Natural killer cell treated with Interleukin-12 subunit alpha and Interleukin-12 subunit beta and Interleukin-15 and Interleukin-18, amount 100 ng/mL, for 72 hours (primary cell): ENCODE measurements at regions not wholly inside any gene's neighbourhood (a gene's known extent, or its start where the extent isn't known, plus 50 kb on each side); places are given as distances from the start of the nearest gene placed in this dataset.

Experiments used
- ATAC-seq, 2 donors: fragments of 150-1000 bp; cut with Tn5 transposase in 1 of 2; sonication (Bioruptor Pico), chemical (Tn5 transposase) in 1 of 2; 2 replicates each; pipeline ENCODE4 v1.10.0; 2021
- DNase-seq: peaks from one replicate; pipeline ENCODE4 v3.0.0; 2022; ENCODE audit warnings: low spot score
- H3K27ac Mint-ChIP-seq, 2 donors: 1 replicate in 1 of 2; 2 replicates in 1 of 2; pipeline ENCODE4 v1.8.0; 2022; ENCODE audit warnings: mixed read lengths in 2 of 2, mild to moderate bottlenecking in 1 of 2, moderate library complexity in 1 of 2
- H3K27me3 Mint-ChIP-seq, 2 donors: 1 replicate in 1 of 2; 2 replicates in 1 of 2; pipeline ENCODE4 v1.8.0; 2022; ENCODE audit warnings: mixed read lengths in 2 of 2
- H3K36me3 Mint-ChIP-seq: one replicate; pipeline ENCODE4 v1.8.0; 2022; ENCODE audit warnings: mixed read lengths
- H3K4me1 Mint-ChIP-seq, 2 donors: 1 replicate in 1 of 2; 2 replicates in 1 of 2; pipeline ENCODE4 v1.8.0; 2022; ENCODE audit warnings: low read depth in 2 of 2, mixed read lengths in 2 of 2, mild to moderate bottlenecking in 1 of 2
- H3K4me3 Mint-ChIP-seq: one replicate; pipeline ENCODE4 v1.8.0; 2022; ENCODE audit warnings: mixed read lengths
- H3K9me3 Mint-ChIP-seq: 2 replicates; pipeline ENCODE4 v1.8.0; 2022; ENCODE audit warnings: mixed read lengths

DNA sequence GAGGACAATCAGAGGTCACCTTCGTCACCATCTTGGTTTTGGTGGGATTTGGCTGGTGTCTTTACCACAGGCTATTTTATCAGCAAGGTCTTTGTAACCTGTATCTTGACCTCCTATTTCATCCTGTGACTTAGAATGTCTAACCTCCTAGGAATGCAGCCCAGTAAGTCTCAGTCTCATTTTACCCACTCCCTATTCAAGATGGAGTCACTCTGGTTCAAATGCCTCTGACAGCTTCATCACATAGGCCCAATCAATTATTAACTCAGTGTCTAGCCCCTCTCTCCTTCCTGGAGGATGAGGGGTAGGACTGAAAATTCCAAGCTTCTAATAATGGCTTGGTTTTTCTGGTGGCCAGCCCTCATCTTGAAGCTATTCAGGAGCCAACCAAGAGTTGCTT lies 111.4 kb upstream of the NAP1L1 start:
- Mint-ChIP-seq H3K9me3 (peaks cover 15% of the 10 kb centered on the region), H3K4me1 (no peaks in the 10 kb centered on the region)

DNA sequence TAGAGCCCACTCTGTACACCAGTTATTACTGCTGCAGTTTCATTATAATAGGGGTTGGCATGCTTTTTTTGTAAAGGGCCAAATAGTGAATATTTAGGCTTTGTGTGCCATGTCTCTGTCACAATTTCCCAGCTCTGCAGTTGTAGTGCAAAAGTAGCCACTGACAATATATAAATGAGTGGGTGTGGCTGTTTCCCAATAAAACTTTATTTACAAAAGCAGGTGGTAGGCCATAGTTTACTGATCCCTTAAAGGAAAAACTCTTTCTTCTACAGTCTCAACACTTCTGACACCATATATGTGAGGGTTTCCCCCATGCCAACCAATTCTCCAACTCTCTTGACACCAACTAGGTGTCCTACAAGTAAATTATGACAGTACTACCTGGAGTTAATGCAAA lies 110.2 kb upstream of the NAP1L1 start:
- DNase-seq, result no peak
- Mint-ChIP-seq H3K9me3 (peaks cover 15% of the 10 kb centered on the region), H3K4me1 (no peaks in the 10 kb centered on the region), H3K4me3 (no peak overlapping the region), H3K27ac (no peak overlapping the region), H3K36me3 (peaks cover 15% of the 10 kb centered on the region), H3K27me3 (peaks cover 10 to 12% of the 10 kb centered on the region in 2 donors)
- ATAC-seq, result no peak

More for the DNA sequence above, 111.4 kb upstream of the NAP1L1 start:
- no peak overlapping the region for H3K4me3 Mint-ChIP-seq
- no peak overlapping the region for H3K27ac Mint-ChIP-seq
- DNase-seq, result no peak
- no peak for ATAC-seq
- peaks cover 10 to 12% of the 10 kb centered on the region in 2 donors for H3K27me3 Mint-ChIP-seq
- peaks cover 15% of the 10 kb centered on the region for H3K36me3 Mint-ChIP-seq

DNA sequence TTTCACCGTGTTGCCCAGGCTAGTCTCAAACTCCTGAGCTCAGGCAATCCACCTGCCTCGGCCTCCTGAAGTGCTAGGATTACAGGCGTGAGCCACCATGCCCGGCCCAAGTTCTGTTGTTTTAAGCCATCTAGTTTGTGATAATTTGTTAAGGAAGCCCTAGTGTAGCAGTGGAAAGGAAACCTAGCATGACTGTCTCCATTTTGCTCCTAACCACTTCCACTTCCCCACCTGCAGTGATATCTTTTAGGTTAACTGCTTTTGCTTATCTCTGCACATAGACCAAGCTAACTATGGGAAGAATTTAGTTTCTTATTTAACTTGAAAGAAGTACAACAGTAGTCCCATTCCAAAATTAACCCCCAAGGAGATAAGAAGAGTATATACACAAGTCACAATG lies 109.5 kb upstream of the NAP1L1 start:
- DNase-seq (no peak), ATAC-seq (no peak)
- Mint-ChIP-seq H3K27ac (no peak overlapping the region), H3K27me3 (peaks cover 11 to 12% of the 10 kb centered on the region in 2 donors), H3K4me3 (no peak overlapping the region), H3K36me3 (peaks cover 11% of the 10 kb centered on the region), H3K9me3 (peaks cover 13% of the 10 kb centered on the region), H3K4me1 (no peaks in the 10 kb centered on the region)

DNA sequence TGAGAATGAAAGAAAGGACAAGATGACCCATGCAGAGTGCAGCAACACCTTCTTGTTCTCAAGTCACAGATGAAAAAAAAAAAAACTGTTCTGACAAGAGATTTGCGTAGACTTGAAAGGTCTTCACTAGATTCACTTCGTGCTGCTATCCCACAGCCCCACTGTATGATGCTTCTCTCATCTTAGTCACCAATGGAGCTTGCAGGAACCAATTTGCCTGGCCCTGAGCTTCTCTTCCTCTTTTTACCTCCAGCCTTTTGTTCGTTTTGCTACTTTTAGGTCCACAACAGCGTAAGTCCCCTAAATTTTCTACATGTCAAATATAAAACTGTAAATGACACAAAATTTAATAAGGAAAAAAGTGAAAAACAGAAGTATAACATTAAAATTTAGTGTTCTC lies 107.9 kb upstream of the NAP1L1 start:
- Mint-ChIP-seq H3K9me3 (peaks cover 2% of the 10 kb centered on the region), H3K36me3 (no peaks in the 10 kb centered on the region), H3K4me1 (no peaks in the 10 kb centered on the region), H3K4me3 (no peak overlapping the region), H3K27ac (no peak overlapping the region), H3K27me3 (peaks cover 9 to 12% of the 10 kb centered on the region in 2 donors)
- ATAC-seq, result no peak
- no peak for DNase-seq

- H3K27ac Mint-ChIP-seq, result no peak overlapping the region
- no peaks in the 10 kb centered on the region for H3K4me1 Mint-ChIP-seq
- peaks cover 20 to 23% of the 10 kb centered on the region in 2 donors for H3K27me3 Mint-ChIP-seq
- H3K36me3 Mint-ChIP-seq, result no peaks in the 10 kb centered on the region
- no peak for ATAC-seq
- no peak for DNase-seq
- H3K4me3 Mint-ChIP-seq, result no peak overlapping the region
- H3K9me3 Mint-ChIP-seq, result no peaks in the 10 kb centered on the region
These were observed 105.8 kb upstream of the NAP1L1 start for GRCh38 chr12:76190299-76190698.

GRCh38 chr12:76189851-76190250 lies 105.4 kb upstream of the NAP1L1 start:
- H3K27ac Mint-ChIP-seq, result no peak overlapping the region
- H3K4me1 Mint-ChIP-seq, result no peaks in the 10 kb centered on the region
- H3K36me3 Mint-ChIP-seq, result no peaks in the 10 kb centered on the region
- no peak overlapping the region for H3K4me3 Mint-ChIP-seq
- no peaks in the 10 kb centered on the region for H3K9me3 Mint-ChIP-seq
- no peak for DNase-seq
- ATAC-seq, result no peak
- peaks cover 20 to 26% of the 10 kb centered on the region in 2 donors for H3K27me3 Mint-ChIP-seq

GRCh38 chr12:76187177-76187576 lies 102.7 kb upstream of the NAP1L1 start:
- no peak for ATAC-seq
- peaks cover 0 to 13% of the 10 kb centered on the region in 2 donors for H3K4me1 Mint-ChIP-seq
- H3K27me3 Mint-ChIP-seq, result peaks cover 24 to 41% of the 10 kb centered on the region in 2 donors
- no peak for DNase-seq
- no peaks in the 10 kb centered on the region for H3K9me3 Mint-ChIP-seq
- no peak overlapping the region for H3K4me3 Mint-ChIP-seq
- H3K36me3 Mint-ChIP-seq, result no peaks in the 10 kb centered on the region
- H3K27ac Mint-ChIP-seq, result no peak overlapping the region

DNA sequence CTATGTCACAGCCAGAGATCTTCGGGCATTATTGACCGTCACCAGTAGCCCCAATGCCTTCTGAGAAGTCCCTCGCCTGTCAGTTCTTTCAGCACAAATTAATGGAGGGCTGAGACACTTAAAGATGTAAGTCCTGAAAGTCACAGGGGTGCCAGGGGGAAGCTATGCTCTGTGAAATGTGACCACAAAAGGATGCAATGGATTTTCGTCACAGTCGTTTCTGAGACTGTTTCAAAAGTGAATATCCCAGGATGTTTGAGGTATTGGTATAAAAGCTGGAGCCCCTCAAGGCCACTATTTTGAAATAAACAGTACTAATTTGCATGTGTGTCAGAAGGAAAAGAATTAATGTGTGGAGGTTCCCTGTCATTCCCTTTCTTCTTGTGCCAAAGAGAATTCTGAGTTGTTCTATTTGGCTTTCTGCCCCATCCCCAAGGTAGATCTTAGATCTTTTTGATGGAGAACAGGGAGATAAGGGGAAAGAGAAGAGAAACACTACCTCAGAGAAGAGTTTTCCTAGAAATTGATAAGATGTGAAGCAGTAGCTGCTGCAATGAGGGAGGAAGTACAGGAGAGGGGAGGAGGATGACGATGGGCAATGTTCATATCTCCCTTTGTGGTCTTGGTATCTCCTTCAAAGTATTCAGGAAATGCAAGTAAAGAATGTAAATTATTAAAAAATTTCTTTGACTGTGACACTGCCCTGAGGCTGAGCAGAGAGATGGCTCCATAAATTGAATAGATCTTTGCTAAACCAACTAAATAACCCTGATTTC lies 101.8 kb upstream of the NAP1L1 start:
- Mint-ChIP-seq H3K27ac (no peak overlapping the region), H3K27me3 (peaks cover 24 to 41% of the 10 kb centered on the region in 2 donors), H3K9me3 (no peaks in the 10 kb centered on the region), H3K4me1 (peaks cover 0 to 13% of the 10 kb centered on the region in 2 donors), H3K36me3 (no peaks in the 10 kb centered on the region), H3K4me3 (no peak overlapping the region)
- ATAC-seq, result no peak
- DNase-seq, result no peak

- no peak for DNase-seq
- Mint-ChIP-seq H3K36me3 (no peaks in the 10 kb centered on the region), H3K4me1 (peaks cover 0 to 13% of the 10 kb centered on the region in 2 donors), H3K27me3 (peaks cover 23 to 48% of the 10 kb centered on the region in 2 donors), H3K9me3 (no peaks in the 10 kb centered on the region), H3K27ac (no peak overlapping the region), H3K4me3 (no peak overlapping the region)
- ATAC-seq, result peak; percentile 7 to 82
These were observed 99.1 kb upstream of the NAP1L1 start for GRCh38 chr12:76183459-76184186.

GRCh38 chr12:76180401-76181277 lies 96.2 kb upstream of the NAP1L1 start:
- H3K27me3 Mint-ChIP-seq, result peaks cover 9 to 29% of the 10 kb centered on the region in 2 donors
- DNase-seq, result no peak
- H3K36me3 Mint-ChIP-seq, result no peaks in the 10 kb centered on the region
- ATAC-seq, result no peak
- no peaks in the 10 kb centered on the region for H3K9me3 Mint-ChIP-seq
- H3K4me3 Mint-ChIP-seq, result no peak overlapping the region
- no peak overlapping the region for H3K27ac Mint-ChIP-seq
- peaks cover 0 to 13% of the 10 kb centered on the region in 2 donors for H3K4me1 Mint-ChIP-seq

DNA sequence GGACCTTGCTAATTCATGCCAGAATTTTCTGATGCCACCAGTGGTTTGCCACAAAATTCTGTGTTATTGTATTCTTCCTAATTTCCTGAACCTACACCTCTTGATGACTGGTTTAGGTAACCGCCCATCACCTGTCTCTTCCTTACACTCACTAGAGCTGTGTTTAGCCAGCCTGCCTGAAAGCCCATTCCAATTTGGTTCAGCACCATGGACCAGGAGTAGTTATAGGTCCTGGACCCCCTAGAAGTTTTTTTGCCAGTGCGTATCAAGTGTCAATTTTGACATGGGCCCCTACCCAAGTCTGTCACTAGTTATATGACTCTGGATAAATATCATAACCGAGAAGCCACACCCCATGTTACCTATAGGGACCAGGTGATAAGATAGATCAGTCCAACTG lies 94.0 kb upstream of the NAP1L1 start:
- H3K27ac Mint-ChIP-seq, result no peak overlapping the region
- ATAC-seq (peak in 1 of 2 donors; percentile 8), DNase-seq (no peak)
- no peaks in the 10 kb centered on the region for H3K36me3 Mint-ChIP-seq
- peaks cover 0 to 9% of the 10 kb centered on the region in 2 donors for H3K4me1 Mint-ChIP-seq
- H3K9me3 Mint-ChIP-seq, result no peaks in the 10 kb centered on the region
- H3K27me3 Mint-ChIP-seq, result peaks cover 10 to 24% of the 10 kb centered on the region in 2 donors
- H3K4me3 Mint-ChIP-seq, result no peak overlapping the region

GRCh38 chr12:76177821-76178220 lies 93.3 kb upstream of the NAP1L1 start:
- H3K27ac Mint-ChIP-seq, result no peak overlapping the region
- no peak for DNase-seq
- H3K27me3 Mint-ChIP-seq, result peaks cover 8 to 19% of the 10 kb centered on the region in 2 donors
- ATAC-seq, result no peak
- H3K9me3 Mint-ChIP-seq, result no peaks in the 10 kb centered on the region
- no peak overlapping the region for H3K4me3 Mint-ChIP-seq
- H3K36me3 Mint-ChIP-seq, result no peaks in the 10 kb centered on the region
- peaks cover 0 to 3% of the 10 kb centered on the region in 2 donors for H3K4me1 Mint-ChIP-seq

DNA sequence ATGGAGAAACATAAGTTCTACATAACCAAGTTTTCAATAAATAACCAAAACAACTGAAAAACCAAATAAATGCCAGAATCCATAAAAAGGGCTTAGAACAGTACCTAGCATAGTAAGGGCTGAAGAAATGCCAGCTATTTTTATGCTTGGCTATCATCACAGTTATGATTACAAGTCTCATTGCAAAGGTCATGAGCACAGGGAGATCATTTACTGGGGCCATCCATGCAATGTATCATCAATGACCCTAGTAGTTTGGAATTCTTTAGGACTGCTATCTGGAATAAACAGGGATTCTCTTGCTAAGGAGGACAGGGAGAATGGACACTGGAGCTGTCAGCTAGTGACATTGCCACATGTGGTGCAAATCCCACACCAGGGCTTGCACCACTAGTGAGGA lies 92.5 kb upstream of the NAP1L1 start:
- no peak overlapping the region for H3K4me3 Mint-ChIP-seq
- ATAC-seq (no peak), DNase-seq (no peak)
- no peaks in the 10 kb centered on the region for H3K4me1 Mint-ChIP-seq
- H3K9me3 Mint-ChIP-seq, result no peaks in the 10 kb centered on the region
- no peaks in the 10 kb centered on the region for H3K36me3 Mint-ChIP-seq
- H3K27ac Mint-ChIP-seq, result no peak overlapping the region
- peaks cover 8 to 19% of the 10 kb centered on the region in 2 donors for H3K27me3 Mint-ChIP-seq
